OCI-LY7 (cell line): ENCODE measurements at regions not wholly inside any gene's neighbourhood (a gene's known extent, or its start where the extent isn't known, plus 50 kb on each side); places are given as distances from the start of the nearest gene placed in this dataset.

Experiments used
- BruUV-seq: library from RNA; stranded (reverse); fragments of 400-500 nt; replicated peaks from 2 replicates; lab custom pipeline; 2021; lab: Mats Ljungman, UMichigan
- CTCF ChIA-PET: fragments of 300-600 bp; sonication (Branson Sonifier 250); formaldehyde crosslinking; loops from one replicate; lab custom pipeline; 2022; ENCODE audit warnings: antibody characterized with exemption; ENCODE audit not compliant: unreplicated experiment; lab: Charles Lee
- POLR2A ChIA-PET: fragments of 300-600 bp; sonication (Branson Sonifier 250); formaldehyde crosslinking; loops from one replicate; lab custom pipeline; 2022; ENCODE audit warnings: antibody characterized with exemption; lab: Charles Lee
- DNase-seq: peaks from one replicate; pipeline ENCODE4 v3.0.0-alpha.2; 2015; ENCODE audit warnings: low spot score
- H2AFZ ChIP-seq: fragments of 200-600 bp; sonication (generic), shearing (Covaris generic); 2 replicates; pipeline ENCODE4 v1.6.1; 2014; ENCODE audit warnings: mild to moderate bottlenecking, antibody characterized with exemption, low read length, moderate library complexity
- H3K27ac ChIP-seq: fragments of 200-600 bp; sonication (generic); 2 replicates; pipeline ENCODE4 v1.5.1; 2014; ENCODE audit warnings: mixed run types, low read depth, mild to moderate bottlenecking, moderate library complexity, low read length, inconsistent platforms; ENCODE audit not compliant: poor library complexity, severe bottlenecking
- H3K36me3 ChIP-seq: fragments of 200-600 bp; sonication (generic); 2 replicates; pipeline ENCODE4 v1.6.1; 2014; ENCODE audit warnings: mild to moderate bottlenecking, antibody characterized with exemption, low read length, moderate library complexity, mixed read lengths; ENCODE audit not compliant: insufficient read depth
- H3K4me1 ChIP-seq: fragments of 200-600 bp; sonication (generic); 2 replicates; pipeline ENCODE4 v1.5.1; 2014; ENCODE audit warnings: mild to moderate bottlenecking, low read length; ENCODE audit not compliant: insufficient read depth, poor library complexity, severe bottlenecking
- H3K4me2 ChIP-seq: fragments of 200-600 bp; sonication (generic); 2 replicates; pipeline ENCODE4 v1.6.1; 2014; ENCODE audit warnings: mild to moderate bottlenecking, low read length
- H3K4me3 ChIP-seq: fragments of 200-600 bp; sonication (generic); 2 replicates; pipeline ENCODE4 v1.5.1; 2014; ENCODE audit warnings: mild to moderate bottlenecking, low read depth, low read length; ENCODE audit not compliant: poor library complexity, severe bottlenecking
- H3K79me2 ChIP-seq: fragments of 200-600 bp; sonication (generic); 2 replicates; pipeline ENCODE4 v1.6.1; 2016; ENCODE audit warnings: low read depth, mild to moderate bottlenecking, low read length, moderate library complexity, mixed read lengths; ENCODE audit not compliant: insufficient read depth
- H3K9me2 ChIP-seq: fragments of 200-600 bp; sonication (generic); 2 replicates; pipeline ENCODE4 v1.6.1; 2016; ENCODE audit warnings: mild to moderate bottlenecking, low read length, mixed read lengths; ENCODE audit not compliant: insufficient read depth
- H3K9me3 ChIP-seq: fragments of 200-600 bp; sonication (generic); 2 replicates; pipeline ENCODE4 v1.6.1; 2014; ENCODE audit warnings: mild to moderate bottlenecking, mixed run types, low read length, mixed read lengths
- H4K20me1 ChIP-seq: fragments of 200-600 bp; sonication (generic); 2 replicates; pipeline ENCODE4 v1.6.1; 2014; ENCODE audit warnings: mild to moderate bottlenecking, antibody characterized with exemption, low read length, moderate library complexity, mixed read lengths; ENCODE audit not compliant: insufficient read depth
- EZH2phosphoT487 ChIP-seq: fragments of 200-600 bp; sonication (generic); IDR thresholded peaks from 2 replicates; pipeline ENCODE4 v1.6.1; 2018; ENCODE audit warnings: low read depth, borderline replicate concordance, mild to moderate bottlenecking, mixed run types, antibody characterized with exemption, low read length, moderate library complexity, mixed read lengths
- intact Hi-C: fragments of 100-400 bp; cut with micrococcal nuclease; formaldehyde crosslinking; loops from one replicate; pipeline ENCODE4 v1.10.0; 2022; ENCODE audit not compliant: unreplicated experiment
- TF ChIP-seq, protein P1 (sequence below): fragments of 200-600 bp; sonication (generic); conservative IDR thresholded peaks from 2 replicates; pipeline ENCODE4 v1.5.1; 2014; ENCODE audit warnings: mild to moderate bottlenecking, antibody characterized with exemption, low read length, moderate library complexity, mixed read lengths

GRCh38 chr4:8723222-8723980 lies 130.8 kb downstream of the CPZ start:
- no peaks in the 10 kb centered on the region for H3K4me1 ChIP-seq

GRCh38 chr4:8722556-8722955 lies 130.0 kb downstream of the CPZ start:
- intact Hi-C loops: no loop called here
- ChIA-PET CTCF (no interaction called here), POLR2A (no interaction called here)
- Histone ChIP-seq H2AFZ (no peak overlapping the region), H3K4me2 (no peak overlapping the region), H3K9me2 (no peaks in the 10 kb centered on the region), H3K4me3 (no peak overlapping the region), H3K27ac (no peak overlapping the region), H3K9me3 (no peaks in the 10 kb centered on the region), H3K79me2 (no peaks in the 10 kb centered on the region), H3K36me3 (no peaks in the 10 kb centered on the region), H4K20me1 (no peaks in the 10 kb centered on the region), H3K4me1 (no peaks in the 10 kb centered on the region)
- DNase-seq: no peak
- no peak for TF ChIP-seq EZH2phosphoT487
- TF ChIP-seq, protein P1, sequence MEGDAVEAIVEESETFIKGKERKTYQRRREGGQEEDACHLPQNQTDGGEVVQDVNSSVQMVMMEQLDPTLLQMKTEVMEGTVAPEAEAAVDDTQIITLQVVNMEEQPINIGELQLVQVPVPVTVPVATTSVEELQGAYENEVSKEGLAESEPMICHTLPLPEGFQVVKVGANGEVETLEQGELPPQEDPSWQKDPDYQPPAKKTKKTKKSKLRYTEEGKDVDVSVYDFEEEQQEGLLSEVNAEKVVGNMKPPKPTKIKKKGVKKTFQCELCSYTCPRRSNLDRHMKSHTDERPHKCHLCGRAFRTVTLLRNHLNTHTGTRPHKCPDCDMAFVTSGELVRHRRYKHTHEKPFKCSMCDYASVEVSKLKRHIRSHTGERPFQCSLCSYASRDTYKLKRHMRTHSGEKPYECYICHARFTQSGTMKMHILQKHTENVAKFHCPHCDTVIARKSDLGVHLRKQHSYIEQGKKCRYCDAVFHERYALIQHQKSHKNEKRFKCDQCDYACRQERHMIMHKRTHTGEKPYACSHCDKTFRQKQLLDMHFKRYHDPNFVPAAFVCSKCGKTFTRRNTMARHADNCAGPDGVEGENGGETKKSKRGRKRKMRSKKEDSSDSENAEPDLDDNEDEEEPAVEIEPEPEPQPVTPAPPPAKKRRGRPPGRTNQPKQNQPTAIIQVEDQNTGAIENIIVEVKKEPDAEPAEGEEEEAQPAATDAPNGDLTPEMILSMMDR: no peak
- no TSS peak for BruUV-seq

More at GRCh38 chr4:8723222-8723980, 130.8 kb downstream of the CPZ start:
- no peak overlapping the region for H3K4me2 ChIP-seq
- no peak overlapping the region for H3K27ac ChIP-seq
- BruUV-seq: no TSS peak
- ChIA-PET CTCF (no interaction called here), POLR2A (interaction anchor here (0.5 kb wide), 1 partner anchor 192 kb away, joined by 3 read pairs; no protein-coding TSS in a partner anchor)
- no peak overlapping the region for H3K4me3 ChIP-seq
- intact Hi-C loops: no loop called here
- no peaks in the 10 kb centered on the region for H4K20me1 ChIP-seq
- no peak for TF ChIP-seq EZH2phosphoT487
- TF ChIP-seq, protein P1: no peak
- no peaks in the 10 kb centered on the region for H3K9me3 ChIP-seq
- no peak for DNase-seq
- no peaks in the 10 kb centered on the region for H3K79me2 ChIP-seq
- H2AFZ ChIP-seq: no peak overlapping the region
- H3K9me2 ChIP-seq: no peaks in the 10 kb centered on the region
- no peaks in the 10 kb centered on the region for H3K36me3 ChIP-seq

GRCh38 chr4:8721621-8722020 lies 129.1 kb downstream of the CPZ start:
- H3K36me3 ChIP-seq: no peaks in the 10 kb centered on the region
- POLR2A ChIA-PET: no interaction called here
- H2AFZ ChIP-seq: no peak overlapping the region
- TF ChIP-seq, protein P1: no peak
- TF ChIP-seq EZH2phosphoT487: no peak
- no peak overlapping the region for H3K4me3 ChIP-seq
- no TSS peak for BruUV-seq
- no peak for DNase-seq
- no peak overlapping the region for H3K27ac ChIP-seq
- no peak overlapping the region for H3K4me2 ChIP-seq
- CTCF ChIA-PET: no interaction called here
- no peaks in the 10 kb centered on the region for H3K9me2 ChIP-seq
- H3K79me2 ChIP-seq: no peaks in the 10 kb centered on the region
- intact Hi-C loops: no loop called here
- no peaks in the 10 kb centered on the region for H3K4me1 ChIP-seq
- no peaks in the 10 kb centered on the region for H4K20me1 ChIP-seq
- H3K9me3 ChIP-seq: no peaks in the 10 kb centered on the region
